WERI-Rb-1 (cell line): ENCODE measurements at regions not wholly inside any gene's neighbourhood (a gene's known extent, or its start where the extent isn't known, plus 50 kb on each side); places are given as distances from the start of the nearest gene placed in this dataset.

Source experiments
- DNase-seq: peaks from one replicate; pipeline ENCODE4 v3.0.0-alpha.2; 2020
- H3K27ac ChIP-seq: fragments of 250-450 bp; sonication (Bioruptor Pico); 2 replicates; pipeline ENCODE4 v1.5.1; 2020; ENCODE audit warnings: mild to moderate bottlenecking, moderate library complexity
- H3K27me3 ChIP-seq: fragments of 250-450 bp; sonication (Bioruptor Pico); 2 replicates; pipeline ENCODE4 v1.5.1; 2021; ENCODE audit warnings: mild to moderate bottlenecking, low read depth, moderate library complexity; ENCODE audit not compliant: insufficient read depth, severe bottlenecking
- H3K36me3 ChIP-seq: fragments of 250-450 bp; sonication (Bioruptor Pico); 2 replicates; pipeline ENCODE4 v1.5.1; 2020; ENCODE audit warnings: mild to moderate bottlenecking, moderate library complexity
- H3K4me3 ChIP-seq: 2 replicates; pipeline ENCODE4 v1.5.1; 2011; ENCODE audit warnings: low read depth, mild to moderate bottlenecking, control low read depth, low read length
- H3K9me3 ChIP-seq: fragments of 250-450 bp; sonication (Bioruptor Pico); 2 replicates; pipeline ENCODE4 v1.5.1; 2021; ENCODE audit warnings: mild to moderate bottlenecking, moderate library complexity; ENCODE audit not compliant: severe bottlenecking
- CTCF ChIP-seq: IDR thresholded peaks from 2 replicates; pipeline ENCODE4 v1.5.1; 2011; ENCODE audit warnings: low read depth, mild to moderate bottlenecking, control low read depth, inconsistent platforms, low read length

DNA sequence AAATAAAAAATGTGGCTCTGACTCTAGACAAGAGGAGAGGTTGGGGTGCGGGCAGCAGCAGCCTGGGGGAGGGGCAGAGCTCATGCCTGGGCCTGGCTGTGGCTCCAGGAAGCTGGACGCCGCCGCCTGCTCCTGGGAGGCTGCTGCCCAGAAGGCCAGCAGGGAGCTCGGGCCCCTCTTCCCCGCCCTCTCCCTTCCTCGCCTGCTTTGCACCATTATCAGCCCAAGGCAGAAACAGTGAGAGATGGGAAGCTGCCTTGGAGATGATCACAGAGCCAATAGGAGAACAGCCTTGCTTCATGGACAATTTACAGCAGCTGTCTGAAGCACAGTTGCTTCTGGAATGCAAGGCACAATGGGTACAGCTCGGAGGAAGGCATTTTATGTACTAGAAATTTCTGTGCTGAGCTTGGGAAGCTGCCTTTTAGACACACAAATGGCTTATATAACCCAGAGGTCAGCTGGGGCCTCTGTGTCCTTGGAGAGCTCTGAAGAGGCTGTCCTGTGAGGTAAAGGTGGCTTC lies 55.3 kb upstream of the AFF3 start:
- Histone ChIP-seq H3K27me3 (no peaks in the 10 kb centered on the region), H3K36me3 (no peaks in the 10 kb centered on the region), H3K4me3 (no peak overlapping the region), H3K27ac (no peak overlapping the region), H3K9me3 (no peaks in the 10 kb centered on the region)
- DNase-seq, result peak; percentile 66
- TF ChIP-seq CTCF, result no peak

GRCh38 chr2:100196786-100197494 lies 54.5 kb upstream of the AFF3 start:
- no peaks in the 10 kb centered on the region for H3K36me3 ChIP-seq
- H3K4me3 ChIP-seq, result no peak overlapping the region
- TF ChIP-seq CTCF, result no peak
- no peak for DNase-seq
- H3K9me3 ChIP-seq, result no peaks in the 10 kb centered on the region
- H3K27me3 ChIP-seq, result no peaks in the 10 kb centered on the region
- H3K27ac ChIP-seq, result no peak overlapping the region

DNA sequence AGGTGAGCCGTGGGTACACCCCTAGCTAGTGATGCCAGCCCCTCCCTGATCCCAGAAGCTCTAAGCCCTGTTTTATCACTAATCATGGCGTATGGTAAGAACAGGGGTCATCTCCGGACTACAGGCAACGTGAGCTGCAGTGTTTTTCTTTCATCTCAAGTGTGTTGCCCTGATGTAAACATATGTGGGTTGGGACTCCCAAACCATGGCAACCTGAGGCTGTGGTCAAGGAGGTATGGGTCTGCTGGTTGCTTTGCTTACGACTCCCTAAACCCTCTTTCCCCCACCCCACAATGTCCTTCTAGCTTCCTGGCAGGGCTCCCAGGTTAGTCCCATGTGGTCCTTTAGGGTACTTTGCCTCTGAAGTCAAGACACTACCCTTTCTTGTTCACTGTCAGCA lies 53.6 kb upstream of the AFF3 start:
- no peak overlapping the region for H3K4me3 ChIP-seq
- TF ChIP-seq CTCF, result no peak
- H3K27ac ChIP-seq, result no peak overlapping the region
- no peak for DNase-seq
- no peaks in the 10 kb centered on the region for H3K36me3 ChIP-seq
- H3K9me3 ChIP-seq, result no peaks in the 10 kb centered on the region
- no peaks in the 10 kb centered on the region for H3K27me3 ChIP-seq

DNA sequence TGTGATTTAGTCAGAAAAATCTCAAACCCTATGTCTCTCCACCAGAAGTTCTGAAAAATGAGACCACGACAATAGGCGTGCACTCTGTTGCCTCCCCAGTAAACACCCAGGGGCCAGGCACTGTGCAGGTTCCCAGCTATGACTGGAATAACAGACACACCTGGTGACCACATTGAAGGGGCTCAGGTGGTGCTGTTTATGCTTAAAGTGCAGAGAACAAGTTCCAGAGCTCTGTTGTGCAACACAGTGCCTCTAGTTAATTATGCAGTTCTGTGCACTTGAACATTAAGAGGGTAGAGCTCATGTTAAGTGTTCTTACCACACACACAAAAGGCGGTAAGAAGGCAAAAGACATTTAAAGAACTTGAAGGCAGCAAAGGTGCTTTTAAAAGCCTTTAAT lies 52.6 kb upstream of the AFF3 start:
- no peaks in the 10 kb centered on the region for H3K27me3 ChIP-seq
- H3K36me3 ChIP-seq, result no peaks in the 10 kb centered on the region
- DNase-seq, result no peak
- no peak overlapping the region for H3K4me3 ChIP-seq
- H3K27ac ChIP-seq, result no peak overlapping the region
- no peak for TF ChIP-seq CTCF
- H3K9me3 ChIP-seq, result no peaks in the 10 kb centered on the region

- no peak for TF ChIP-seq CTCF
- Histone ChIP-seq H3K9me3 (no peaks in the 10 kb centered on the region), H3K27me3 (no peaks in the 10 kb centered on the region), H3K27ac (no peak overlapping the region), H3K36me3 (no peaks in the 10 kb centered on the region), H3K4me3 (no peak overlapping the region)
- no peak for DNase-seq
Measured at GRCh38 chr2:100193291-100193710, 50.9 kb upstream of the AFF3 start.

DNA sequence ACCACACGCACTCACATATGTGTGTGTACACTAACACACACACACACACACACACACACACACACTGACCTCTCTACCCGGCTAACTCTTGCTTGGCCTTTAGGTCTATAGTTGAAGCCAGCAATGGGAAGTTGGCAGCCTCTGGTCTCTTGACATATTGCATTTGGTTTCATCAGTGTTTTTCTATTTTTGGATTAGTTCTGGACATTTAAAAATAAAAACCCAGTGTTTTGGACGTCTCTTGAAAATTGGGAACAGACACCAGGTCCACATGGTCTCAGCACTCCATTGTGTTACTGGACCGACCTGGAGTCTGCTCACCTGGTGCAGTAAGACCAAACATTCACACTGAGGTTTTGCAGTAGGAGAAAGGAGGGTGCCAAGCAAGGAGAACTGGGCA lies 50.4 kb upstream of the AFF3 start:
- Histone ChIP-seq H3K9me3 (no peaks in the 10 kb centered on the region), H3K27me3 (no peaks in the 10 kb centered on the region), H3K27ac (no peak overlapping the region), H3K4me3 (no peak overlapping the region), H3K36me3 (no peaks in the 10 kb centered on the region)
- TF ChIP-seq CTCF, result no peak
- DNase-seq, result no peak
